B cell (primary cell): ENCODE measurements at regions not wholly inside any gene's neighbourhood (a gene's known extent, or its start where the extent isn't known, plus 50 kb on each side); places are given as distances from the start of the nearest gene placed in this dataset.
A peak's percentile ranks its signal among the peaks of the same experiment; 100 is the strongest.

Source experiments
- ATAC-seq: fragments of 200-7000 bp; cut with Tn5 transposase; one replicate; pipeline ENCODE4 v1.10.0; 2021; ENCODE audit warnings: low read depth, mild to moderate bottlenecking, moderate number of reproducible peaks, moderate library complexity
- CTCF ChIA-PET: fragments of 350-600 bp; sonication (Branson Sonifier 250); formaldehyde crosslinking; loops from one replicate; lab custom pipeline; 2021; ENCODE audit warnings: antibody characterized with exemption, inconsistent platforms; lab: Charles Lee
- POLR2A ChIA-PET: fragments of 350-600 bp; sonication (Branson Sonifier 250); formaldehyde crosslinking; loops from one replicate; lab custom pipeline; 2021; ENCODE audit warnings: antibody characterized with exemption; lab: Charles Lee
- DNase-seq: peaks from one replicate; pipeline ENCODE4 v3.0.0; 2013
- H2AFZ ChIP-seq: 2 replicates; pipeline ENCODE4 v1.6.1; 2012; ENCODE audit warnings: mild to moderate bottlenecking, low read depth, low read length; ENCODE audit not compliant: insufficient read depth, poor library complexity, severe bottlenecking
- H3K27ac ChIP-seq, 2 donors: 1 replicate in 1 of 2; 2 replicates in 1 of 2; pipeline ENCODE4 v1.5.1; 2012 to 2013; ENCODE audit warnings: low read length in 2 of 2, mild to moderate bottlenecking in 2 of 2, moderate library complexity in 1 of 2
- H3K27me3 ChIP-seq, 4 experiments: fragments of 200-600 bp in 1 of 4; sonication (generic) in 1 of 4; replicated peaks in 1 of 4; 1 replicate in 2 of 4; 2 replicates in 2 of 4; pipeline versions ENCODE4 v1.6.1 to v1.7.0; 2013 to 2016; ENCODE audit warnings: low read length in 3 of 4, mild to moderate bottlenecking in 2 of 4, mixed read lengths in 1 of 4, moderate library complexity in 1 of 4; ENCODE audit not compliant: insufficient read depth in 4 of 4, control insufficient read depth in 3 of 4; ENCODE audit errors: control extremely low read depth in 1 of 4
- H3K36me3 ChIP-seq, 2 experiments: replicated peaks in 1 of 2; 1 replicate in 1 of 2; 2 replicates in 1 of 2; pipeline versions ENCODE4 v1.6.1 to v1.7.1; 2013; ENCODE audit warnings: low read length in 1 of 2; ENCODE audit not compliant: insufficient read depth in 2 of 2, control insufficient read depth in 1 of 2; ENCODE audit errors: control extremely low read depth in 1 of 2, extremely low read depth in 1 of 2
- H3K4me1 ChIP-seq, 2 donors: fragments of 200-600 bp in 1 of 2; sonication (generic) in 1 of 2; 1 replicate in 1 of 2; 2 replicates in 1 of 2; pipeline versions ENCODE4 v1.5.1 to v1.6.1; 2013 to 2017; ENCODE audit warnings: low read length in 2 of 2; ENCODE audit not compliant: control insufficient read depth in 2 of 2, insufficient read depth in 2 of 2
- H3K4me2 ChIP-seq: replicated peaks from 2 replicates; pipeline ENCODE3; 2012; ENCODE audit warnings: mild to moderate bottlenecking, low read depth, low read length; ENCODE audit not compliant: poor library complexity, severe bottlenecking
- H3K4me3 ChIP-seq, 5 experiments: fragments of 200-600 bp in 1 of 5; sonication (generic) in 1 of 5; 1 replicate in 3 of 5; 2 replicates in 2 of 5; pipeline versions ENCODE4 v1.5.1 to v1.7.0; 2011 to 2016; ENCODE audit warnings: low read length in 4 of 5, mild to moderate bottlenecking in 4 of 5, low read depth in 2 of 5, control low read depth in 1 of 5, moderate library complexity in 1 of 5; ENCODE audit not compliant: insufficient read depth in 1 of 5; ENCODE audit errors: control extremely low read depth in 1 of 5, extremely low read depth in 1 of 5
- H3K79me2 ChIP-seq: fragments of 200-600 bp; sonication (generic); one replicate; pipeline ENCODE4 v1.6.0; 2016; ENCODE audit warnings: low read length; ENCODE audit not compliant: control insufficient read depth, insufficient read depth
- H3K9ac ChIP-seq: fragments of 200-600 bp; sonication (generic); 2 replicates; pipeline ENCODE4 v1.6.1; 2017; ENCODE audit warnings: mild to moderate bottlenecking, low read length, moderate library complexity
- H3K9me3 ChIP-seq, 3 donors: one replicate each; pipeline versions ENCODE4 v1.6.1 to v1.7.1; 2013; ENCODE audit warnings: low read length in 2 of 3; ENCODE audit not compliant: control insufficient read depth in 2 of 3, insufficient read depth in 1 of 3; ENCODE audit errors: control extremely low read depth in 1 of 3
- H4K20me1 ChIP-seq: 2 replicates; pipeline ENCODE4 v1.6.0; 2012; ENCODE audit warnings: mild to moderate bottlenecking, low read length; ENCODE audit not compliant: insufficient read depth, control insufficient read depth, poor library complexity, severe bottlenecking
- H3K27ac Mint-ChIP-seq: one replicate; pipeline ENCODE4 v1.8.0; 2021; ENCODE audit warnings: mixed read lengths
- H3K27me3 Mint-ChIP-seq: one replicate; pipeline ENCODE4 v1.8.0; 2021; ENCODE audit warnings: mixed read lengths
- H3K4me1 Mint-ChIP-seq: one replicate; pipeline ENCODE4 v1.8.0; 2021; ENCODE audit warnings: mixed read lengths
- H3K4me3 Mint-ChIP-seq: one replicate; pipeline ENCODE4 v1.8.0; 2021; ENCODE audit warnings: mixed read lengths
- H3K9me3 Mint-ChIP-seq: one replicate; pipeline ENCODE4 v1.8.0; 2022; ENCODE audit warnings: mixed read lengths; ENCODE audit not compliant: insufficient read depth
- CTCF ChIP-seq: fragments of 200-600 bp; IDR thresholded peaks from one replicate; pipeline ENCODE4 v1.8.0; 2022; ENCODE audit warnings: antibody characterized with exemption, mild to moderate bottlenecking
- EZH2 ChIP-seq: IDR thresholded peaks from 2 replicates; pipeline ENCODE4 v1.6.1; 2012; ENCODE audit warnings: borderline replicate concordance, low read depth, mild to moderate bottlenecking, moderate library complexity, low read length; ENCODE audit not compliant: insufficient read depth, poor library complexity, severe bottlenecking
- WGBS: methylation state at CpG from one replicate; pipeline ENCODE4 v1.1.5; 2013; ENCODE audit warnings: missing lambda C conversion rate; ENCODE audit not compliant: insufficient coverage; 5-methylcytosine and 5-hydroxymethylcytosine counted together
- intact Hi-C: fragments of 100-400 bp; cut with micrococcal nuclease; formaldehyde crosslinking; loops from one replicate; pipeline ENCODE4 v1.10.0; 2022

- peak overlapping the region; percentile 80 for H3K4me3 Mint-ChIP-seq
- H3K4me2 ChIP-seq, result peak overlapping the region; percentile 74
- WGBS, result 20% methylated on average over 1 of the region's 5 CpGs
Observed at GRCh38 chr4:163590619-163591264, 96.3 kb downstream of the TMA16 start.

More at GRCh38 chr4:163590619-163591264, 96.3 kb downstream of the TMA16 start:
- Mint-ChIP-seq H3K4me1 (peaks cover 74% of the 10 kb centered on the region), H3K27me3 (no peaks in the 10 kb centered on the region), H3K9me3 (peaks cover 2% of the 10 kb centered on the region), H3K27ac (peak overlapping the region; percentile 91)
- Histone ChIP-seq H3K4me1 (peaks cover 79 to 85% of the 10 kb centered on the region in 2 donors), H3K27me3 (no peaks in the 10 kb centered on the region), H2AFZ (peak overlapping the region; percentile 18), H3K36me3 (peaks cover 10 to 41% of the 10 kb centered on the region in 2 experiments), H3K79me2 (peaks cover 94% of the 10 kb centered on the region), H3K9me3 (peaks cover 0 to 8% (median 2%) of the 10 kb centered on the region in 3 donors), H3K27ac (peak overlapping the region; percentile 73 to 89), H3K9ac (peak overlapping the region; percentile 60), H4K20me1 (no peaks in the 10 kb centered on the region), H3K4me3 (peak overlapping the region in 3 of 5 experiments; percentile 34 to 65 (median 36))
- intact Hi-C loops, result loop anchor here (1.0 to 2.0 kb wide), 4 partner anchors 10 to 76 kb away; no protein-coding TSS in a partner anchor
- DNase-seq (no peak), ATAC-seq (no peak)
- TF ChIP-seq EZH2 (no peak), CTCF (no peak)
- CTCF ChIA-PET, result interaction anchor here (1.2 to 5.5 kb wide), 15 partner anchors 9 to 90 kb away, joined by 4 to 52 read pairs (median 11); no protein-coding TSS in a partner anchor
- POLR2A ChIA-PET, result interaction anchor here (0.6 to 1.9 kb wide), 6 partner anchors 16 to 72 kb away, joined by 3 to 16 read pairs (median 4); no protein-coding TSS in a partner anchor
